ENCODE measurements at regions not wholly inside any gene's neighbourhood (a gene's known extent, or its start where the extent isn't known, plus 50 kb on each side); places are given as distances from the start of the nearest gene placed in this dataset.

- TF ChIP-seq ZNF704 (CRISPR knock-in tag; IDR thresholded peaks at IDR 0.05; ENCODE audit: borderline replicate concordance) (no peak), BRD4 (CRISPR knock-in tag; IDR thresholded peaks at IDR 0.05) (no peak), BCLAF1 (IDR thresholded peaks at IDR 0.05) (no peak), SNAPC5 (CRISPR knock-in tag; IDR thresholded peaks at IDR 0.05; ENCODE audit: borderline replicate concordance) (no peak), TMF1 (CRISPR knock-in tag; IDR thresholded peaks at IDR 0.05; ENCODE audit: low read depth) (no peak), NFYB (CRISPR knock-in tag; IDR thresholded peaks at IDR 0.05) (0 out of 2 replicates have a peak, but pooled peaks have one; percentile 20), ZNF451 (CRISPR knock-in tag; IDR thresholded peaks at IDR 0.05) (no peak), FOXA1 (IDR thresholded peaks at IDR 0.05) (no peak), FOXA1 (CRISPR knock-in tag; IDR thresholded peaks at IDR 0.05) (no peak), RXRB (CRISPR knock-in tag; IDR thresholded peaks at IDR 0.05; ENCODE audit: borderline replicate concordance) (no peak), ZFP1 (CRISPR knock-in tag; IDR thresholded peaks at IDR 0.05) (no peak), HNRNPK (IDR thresholded peaks at IDR 0.05; ENCODE audit: low read depth, low read length, poor library complexity, severe bottlenecking) (no peak), MYPOP (CRISPR knock-in tag; IDR thresholded peaks at IDR 0.05) (no peak), RFX5 (IDR thresholded peaks at IDR 0.05; ENCODE audit: low read depth, low read length) (no peak), THAP7 (CRISPR knock-in tag; IDR thresholded peaks at IDR 0.05) (no peak), NFRKB (IDR thresholded peaks at IDR 0.05) (no peak), ZNF607 (CRISPR knock-in tag; IDR thresholded peaks at IDR 0.05; ENCODE audit: borderline replicate concordance) (peak; percentile 77), THRA (CRISPR knock-in tag; IDR thresholded peaks at IDR 0.05; ENCODE audit: borderline replicate concordance) (no peak), HIVEP1 (CRISPR knock-in tag; IDR thresholded peaks at IDR 0.05) (peak; percentile 62; the same call in 1 of the 2 replicates), ZNF674 (CRISPR knock-in tag; IDR thresholded peaks at IDR 0.05; ENCODE audit: low read depth) (no peak)
Measured at GRCh38 chr16:85449191-85449884, 163.8 kb upstream of the GSE1 start (continued).
